ENCODE measurements at regions not wholly inside any gene's neighbourhood (a gene's known extent, or its start where the extent isn't known, plus 50 kb on each side); places are given as distances from the start of the nearest gene placed in this dataset.

DNA sequence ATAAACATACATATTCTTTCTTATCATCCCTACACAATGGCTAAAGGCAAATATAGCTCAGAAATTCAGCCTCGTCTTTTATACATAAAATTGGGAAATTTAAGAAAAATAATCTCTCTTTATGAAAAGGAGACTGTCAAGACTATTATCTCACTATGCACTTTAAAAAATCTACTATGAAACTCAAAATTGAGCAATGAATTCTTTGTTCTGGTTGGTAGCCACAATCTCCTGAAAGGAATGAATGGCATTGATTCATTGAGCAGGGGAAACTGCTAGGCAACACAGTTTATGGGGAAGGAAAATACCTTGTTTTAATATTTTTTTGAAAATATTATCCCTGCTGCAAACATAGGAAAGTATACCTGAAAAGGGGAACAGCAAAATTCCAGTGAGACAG lies 397.1 kb downstream of the RAB28 start:
- Histone ChIP-seq H3K9me2 (ENCODE audit: insufficient read depth) (peaks cover 4% of the 10 kb centered on the region; the same call in 1 of the 2 replicates), H2AFZ (no peak overlapping the region), H4K20me1 (replicated peaks; ENCODE audit: insufficient read depth) (no peaks in the 10 kb centered on the region), H3K27ac (ENCODE audit: low read depth) (no peak overlapping the region), H3K4me2 (no peak overlapping the region), H3K79me2 (replicated peaks; ENCODE audit: insufficient read depth) (no peaks in the 10 kb centered on the region), H3K4me3 (no peak overlapping the region), H3K27me3 (ENCODE audit: insufficient read depth) (no peaks in the 10 kb centered on the region), H3K4me1 (ENCODE audit: insufficient read depth) (peaks cover 9% of the 10 kb centered on the region), H3K36me3 (ENCODE audit: insufficient read depth) (no peaks in the 10 kb centered on the region), H3F3A (replicated peaks; ENCODE audit: low read depth) (no peaks in the 10 kb centered on the region)
- Mint-ChIP-seq H3K36me3 (ENCODE audit: low read depth) (peaks cover 13% of the 10 kb centered on the region), H3K4me3 (no peak overlapping the region), H3K27ac (no peak overlapping the region), H3K27me3 (ENCODE audit: insufficient read depth, low read depth, poor library complexity) (no peaks in the 10 kb centered on the region), H3K4me1 (peaks cover 9% of the 10 kb centered on the region), H3K9me3 (peaks cover 22% of the 10 kb centered on the region)
- ATAC-seq (no peak), DNase-seq (ENCODE audit: low spot score) (no peak)
- no peak for TF ChIP-seq EZH2 (IDR thresholded peaks at IDR 0.05; ENCODE audit: low read depth, unreplicated experiment)
- TF ChIP-seq JUNB (IDR thresholded peaks at IDR 0.05; ENCODE audit: unreplicated experiment): no peak
- no peak for TF ChIP-seq NANOG (IDR thresholded peaks at IDR 0.05; ENCODE audit: borderline replicate concordance)
- TF ChIP-seq, protein P1, sequence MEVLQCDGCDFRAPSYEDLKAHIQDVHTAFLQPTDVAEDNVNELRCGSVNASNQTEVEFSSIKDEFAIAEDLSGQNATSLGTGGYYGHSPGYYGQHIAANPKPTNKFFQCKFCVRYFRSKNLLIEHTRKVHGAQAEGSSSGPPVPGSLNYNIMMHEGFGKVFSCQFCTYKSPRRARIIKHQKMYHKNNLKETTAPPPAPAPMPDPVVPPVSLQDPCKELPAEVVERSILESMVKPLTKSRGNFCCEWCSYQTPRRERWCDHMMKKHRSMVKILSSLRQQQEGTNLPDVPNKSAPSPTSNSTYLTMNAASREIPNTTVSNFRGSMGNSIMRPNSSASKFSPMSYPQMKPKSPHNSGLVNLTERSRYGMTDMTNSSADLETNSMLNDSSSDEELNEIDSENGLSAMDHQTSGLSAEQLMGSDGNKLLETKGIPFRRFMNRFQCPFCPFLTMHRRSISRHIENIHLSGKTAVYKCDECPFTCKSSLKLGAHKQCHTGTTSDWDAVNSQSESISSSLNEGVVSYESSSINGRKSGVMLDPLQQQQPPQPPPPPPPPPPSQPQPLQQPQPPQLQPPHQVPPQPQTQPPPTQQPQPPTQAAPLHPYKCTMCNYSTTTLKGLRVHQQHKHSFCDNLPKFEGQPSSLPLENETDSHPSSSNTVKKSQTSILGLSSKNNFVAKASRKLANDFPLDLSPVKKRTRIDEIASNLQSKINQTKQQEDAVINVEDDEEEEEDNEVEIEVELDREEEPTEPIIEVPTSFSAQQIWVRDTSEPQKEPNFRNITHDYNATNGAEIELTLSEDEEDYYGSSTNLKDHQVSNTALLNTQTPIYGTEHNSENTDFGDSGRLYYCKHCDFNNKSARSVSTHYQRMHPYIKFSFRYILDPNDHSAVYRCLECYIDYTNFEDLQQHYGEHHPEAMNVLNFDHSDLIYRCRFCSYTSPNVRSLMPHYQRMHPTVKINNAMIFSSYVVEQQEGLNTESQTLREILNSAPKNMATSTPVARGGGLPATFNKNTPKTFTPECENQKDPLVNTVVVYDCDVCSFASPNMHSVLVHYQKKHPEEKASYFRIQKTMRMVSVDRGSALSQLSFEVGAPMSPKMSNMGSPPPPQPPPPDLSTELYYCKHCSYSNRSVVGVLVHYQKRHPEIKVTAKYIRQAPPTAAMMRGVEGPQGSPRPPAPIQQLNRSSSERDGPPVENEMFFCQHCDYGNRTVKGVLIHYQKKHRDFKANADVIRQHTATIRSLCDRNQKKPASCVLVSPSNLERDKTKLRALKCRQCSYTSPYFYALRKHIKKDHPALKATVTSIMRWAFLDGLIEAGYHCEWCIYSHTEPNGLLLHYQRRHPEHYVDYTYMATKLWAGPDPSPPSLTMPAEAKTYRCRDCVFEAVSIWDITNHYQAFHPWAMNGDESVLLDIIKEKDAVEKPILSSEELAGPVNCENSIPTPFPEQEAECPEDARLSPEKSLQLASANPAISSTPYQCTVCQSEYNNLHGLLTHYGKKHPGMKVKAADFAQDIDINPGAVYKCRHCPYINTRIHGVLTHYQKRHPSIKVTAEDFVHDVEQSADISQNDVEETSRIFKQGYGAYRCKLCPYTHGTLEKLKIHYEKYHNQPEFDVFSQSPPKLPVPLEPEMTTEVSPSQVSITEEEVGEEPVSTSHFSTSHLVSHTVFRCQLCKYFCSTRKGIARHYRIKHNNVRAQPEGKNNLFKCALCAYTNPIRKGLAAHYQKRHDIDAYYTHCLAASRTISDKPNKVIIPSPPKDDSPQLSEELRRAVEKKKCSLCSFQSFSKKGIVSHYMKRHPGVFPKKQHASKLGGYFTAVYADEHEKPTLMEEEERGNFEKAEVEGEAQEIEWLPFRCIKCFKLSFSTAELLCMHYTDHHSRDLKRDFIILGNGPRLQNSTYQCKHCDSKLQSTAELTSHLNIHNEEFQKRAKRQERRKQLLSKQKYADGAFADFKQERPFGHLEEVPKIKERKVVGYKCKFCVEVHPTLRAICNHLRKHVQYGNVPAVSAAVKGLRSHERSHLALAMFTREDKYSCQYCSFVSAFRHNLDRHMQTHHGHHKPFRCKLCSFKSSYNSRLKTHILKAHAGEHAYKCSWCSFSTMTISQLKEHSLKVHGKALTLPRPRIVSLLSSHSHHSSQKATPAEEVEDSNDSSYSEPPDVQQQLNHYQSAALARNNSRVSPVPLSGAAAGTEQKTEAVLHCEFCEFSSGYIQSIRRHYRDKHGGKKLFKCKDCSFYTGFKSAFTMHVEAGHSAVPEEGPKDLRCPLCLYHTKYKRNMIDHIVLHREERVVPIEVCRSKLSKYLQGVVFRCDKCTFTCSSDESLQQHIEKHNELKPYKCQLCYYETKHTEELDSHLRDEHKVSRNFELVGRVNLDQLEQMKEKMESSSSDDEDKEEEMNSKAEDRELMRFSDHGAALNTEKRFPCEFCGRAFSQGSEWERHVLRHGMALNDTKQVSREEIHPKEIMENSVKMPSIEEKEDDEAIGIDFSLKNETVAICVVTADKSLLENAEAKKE (CRISPR knock-in tag; IDR thresholded peaks at IDR 0.05): no peak
- TF ChIP-seq, protein P2, sequence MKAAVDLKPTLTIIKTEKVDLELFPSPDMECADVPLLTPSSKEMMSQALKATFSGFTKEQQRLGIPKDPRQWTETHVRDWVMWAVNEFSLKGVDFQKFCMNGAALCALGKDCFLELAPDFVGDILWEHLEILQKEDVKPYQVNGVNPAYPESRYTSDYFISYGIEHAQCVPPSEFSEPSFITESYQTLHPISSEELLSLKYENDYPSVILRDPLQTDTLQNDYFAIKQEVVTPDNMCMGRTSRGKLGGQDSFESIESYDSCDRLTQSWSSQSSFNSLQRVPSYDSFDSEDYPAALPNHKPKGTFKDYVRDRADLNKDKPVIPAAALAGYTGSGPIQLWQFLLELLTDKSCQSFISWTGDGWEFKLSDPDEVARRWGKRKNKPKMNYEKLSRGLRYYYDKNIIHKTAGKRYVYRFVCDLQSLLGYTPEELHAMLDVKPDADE (IDR thresholded peaks at IDR 0.05): no peak
- no peak for TF ChIP-seq ZNF114 (CRISPR knock-in tag; IDR thresholded peaks at IDR 0.05)
- no peak for TF ChIP-seq ZNF331 (CRISPR knock-in tag; IDR thresholded peaks at IDR 0.05; ENCODE audit: low read depth)
- TF ChIP-seq STAT1 (IDR thresholded peaks at IDR 0.05; ENCODE audit: unreplicated experiment): no peak
- no peak for TF ChIP-seq CREB1 (CRISPR knock-in tag; IDR thresholded peaks at IDR 0.05; ENCODE audit: low read depth)
- TF ChIP-seq, protein P3, sequence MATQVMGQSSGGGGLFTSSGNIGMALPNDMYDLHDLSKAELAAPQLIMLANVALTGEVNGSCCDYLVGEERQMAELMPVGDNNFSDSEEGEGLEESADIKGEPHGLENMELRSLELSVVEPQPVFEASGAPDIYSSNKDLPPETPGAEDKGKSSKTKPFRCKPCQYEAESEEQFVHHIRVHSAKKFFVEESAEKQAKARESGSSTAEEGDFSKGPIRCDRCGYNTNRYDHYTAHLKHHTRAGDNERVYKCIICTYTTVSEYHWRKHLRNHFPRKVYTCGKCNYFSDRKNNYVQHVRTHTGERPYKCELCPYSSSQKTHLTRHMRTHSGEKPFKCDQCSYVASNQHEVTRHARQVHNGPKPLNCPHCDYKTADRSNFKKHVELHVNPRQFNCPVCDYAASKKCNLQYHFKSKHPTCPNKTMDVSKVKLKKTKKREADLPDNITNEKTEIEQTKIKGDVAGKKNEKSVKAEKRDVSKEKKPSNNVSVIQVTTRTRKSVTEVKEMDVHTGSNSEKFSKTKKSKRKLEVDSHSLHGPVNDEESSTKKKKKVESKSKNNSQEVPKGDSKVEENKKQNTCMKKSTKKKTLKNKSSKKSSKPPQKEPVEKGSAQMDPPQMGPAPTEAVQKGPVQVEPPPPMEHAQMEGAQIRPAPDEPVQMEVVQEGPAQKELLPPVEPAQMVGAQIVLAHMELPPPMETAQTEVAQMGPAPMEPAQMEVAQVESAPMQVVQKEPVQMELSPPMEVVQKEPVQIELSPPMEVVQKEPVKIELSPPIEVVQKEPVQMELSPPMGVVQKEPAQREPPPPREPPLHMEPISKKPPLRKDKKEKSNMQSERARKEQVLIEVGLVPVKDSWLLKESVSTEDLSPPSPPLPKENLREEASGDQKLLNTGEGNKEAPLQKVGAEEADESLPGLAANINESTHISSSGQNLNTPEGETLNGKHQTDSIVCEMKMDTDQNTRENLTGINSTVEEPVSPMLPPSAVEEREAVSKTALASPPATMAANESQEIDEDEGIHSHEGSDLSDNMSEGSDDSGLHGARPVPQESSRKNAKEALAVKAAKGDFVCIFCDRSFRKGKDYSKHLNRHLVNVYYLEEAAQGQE (IDR thresholded peaks at IDR 0.05; ENCODE audit: unreplicated experiment): no peak
- TF ChIP-seq, protein P4, sequence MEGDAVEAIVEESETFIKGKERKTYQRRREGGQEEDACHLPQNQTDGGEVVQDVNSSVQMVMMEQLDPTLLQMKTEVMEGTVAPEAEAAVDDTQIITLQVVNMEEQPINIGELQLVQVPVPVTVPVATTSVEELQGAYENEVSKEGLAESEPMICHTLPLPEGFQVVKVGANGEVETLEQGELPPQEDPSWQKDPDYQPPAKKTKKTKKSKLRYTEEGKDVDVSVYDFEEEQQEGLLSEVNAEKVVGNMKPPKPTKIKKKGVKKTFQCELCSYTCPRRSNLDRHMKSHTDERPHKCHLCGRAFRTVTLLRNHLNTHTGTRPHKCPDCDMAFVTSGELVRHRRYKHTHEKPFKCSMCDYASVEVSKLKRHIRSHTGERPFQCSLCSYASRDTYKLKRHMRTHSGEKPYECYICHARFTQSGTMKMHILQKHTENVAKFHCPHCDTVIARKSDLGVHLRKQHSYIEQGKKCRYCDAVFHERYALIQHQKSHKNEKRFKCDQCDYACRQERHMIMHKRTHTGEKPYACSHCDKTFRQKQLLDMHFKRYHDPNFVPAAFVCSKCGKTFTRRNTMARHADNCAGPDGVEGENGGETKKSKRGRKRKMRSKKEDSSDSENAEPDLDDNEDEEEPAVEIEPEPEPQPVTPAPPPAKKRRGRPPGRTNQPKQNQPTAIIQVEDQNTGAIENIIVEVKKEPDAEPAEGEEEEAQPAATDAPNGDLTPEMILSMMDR (conservative IDR thresholded peaks at IDR 0.05; ENCODE audit: low read depth in 2 of 2): no peak
- TF ChIP-seq EZH2phosphoT487 (IDR thresholded peaks at IDR 0.05; ENCODE audit: unreplicated experiment): no peak
